Skin epidermis (tissue), 12 donors: ENCODE measurements at regions not wholly inside any gene's neighbourhood (a gene's known extent, or its start where the extent isn't known, plus 50 kb on each side); places are given as distances from the start of the nearest gene placed in this dataset.
A peak's percentile ranks its signal among the peaks of the same experiment; 100 is the strongest.

Source experiments
- H3K27ac ChIP-seq, 21 experiments: fragments of 200-600 bp; sonication (generic) in 11 of 21; one replicate each; pipeline ENCODE4 v1.5.0; 2020; ENCODE audit warnings: mild to moderate bottlenecking in 3 of 21, inconsistent platforms in 2 of 21, moderate library complexity in 2 of 21
- H3K4me3 ChIP-seq, 7 experiments: fragments of 200-600 bp; sonication (generic) in 2 of 7; one replicate each; pipeline ENCODE4 v1.5.0; 2020; ENCODE audit warnings: inconsistent platforms in 2 of 7, mild to moderate bottlenecking in 2 of 7, moderate library complexity in 1 of 7

- no peak overlapping the region for H3K4me3 ChIP-seq
- H3K27ac ChIP-seq, result peak overlapping the region in 5 of 21 experiments; percentile 16 to 64 (median 42)
Measured at GRCh38 chr10:15462253-15462897, 91.3 kb upstream of the FAM171A1 start.

- H3K4me3 ChIP-seq, result no peak overlapping the region
- peak overlapping the region in 6 of 21 experiments; percentile 16 to 64 (median 47) for H3K27ac ChIP-seq
Measured at GRCh38 chr10:15461353-15462108, 90.4 kb upstream of the FAM171A1 start.

- Histone ChIP-seq H3K27ac (no peak overlapping the region), H3K4me3 (no peak overlapping the region)
Measured at GRCh38 chr10:15460661-15461060, 89.6 kb upstream of the FAM171A1 start.

GRCh38 chr10:15459218-15459617 lies 88.1 kb upstream of the FAM171A1 start:
- H3K27ac ChIP-seq, result no peak overlapping the region
- no peak overlapping the region for H3K4me3 ChIP-seq

- no peak overlapping the region for H3K4me3 ChIP-seq
- no peak overlapping the region for H3K27ac ChIP-seq
Measured at GRCh38 chr10:15457382-15457781, 86.3 kb upstream of the FAM171A1 start.

- Histone ChIP-seq H3K27ac (no peak overlapping the region), H3K4me3 (no peak overlapping the region)
Measured at GRCh38 chr10:15455456-15455855, 84.4 kb upstream of the FAM171A1 start.

GRCh38 chr10:15453926-15454325 lies 82.8 kb upstream of the FAM171A1 start:
- H3K27ac ChIP-seq, result no peak overlapping the region

GRCh38 chr10:15453457-15453856 lies 82.4 kb upstream of the FAM171A1 start:
- H3K27ac ChIP-seq, result no peak overlapping the region
- H3K4me3 ChIP-seq, result no peak overlapping the region

More at GRCh38 chr10:15453926-15454325, 82.8 kb upstream of the FAM171A1 start:
- H3K4me3 ChIP-seq, result no peak overlapping the region

- H3K27ac ChIP-seq, result no peak overlapping the region
Measured at GRCh38 chr10:15452545-15452944, 81.5 kb upstream of the FAM171A1 start.

GRCh38 chr10:15451137-15452094 lies 80.3 kb upstream of the FAM171A1 start:
- Histone ChIP-seq H3K4me3 (no peak overlapping the region), H3K27ac (no peak overlapping the region)

More at GRCh38 chr10:15452545-15452944, 81.5 kb upstream of the FAM171A1 start:
- H3K4me3 ChIP-seq, result no peak overlapping the region

- no peak overlapping the region for H3K4me3 ChIP-seq
Measured at GRCh38 chr10:15448598-15448997, 77.5 kb upstream of the FAM171A1 start.

GRCh38 chr10:15445006-15445390 lies 73.9 kb upstream of the FAM171A1 start:
- Histone ChIP-seq H3K4me3 (no peak overlapping the region), H3K27ac (no peak overlapping the region)

More at GRCh38 chr10:15448598-15448997, 77.5 kb upstream of the FAM171A1 start:
- no peak overlapping the region for H3K27ac ChIP-seq

- no peak overlapping the region for H3K4me3 ChIP-seq
- no peak overlapping the region for H3K27ac ChIP-seq
Measured at GRCh38 chr10:15444105-15445005, 73.3 kb upstream of the FAM171A1 start.

- no peak overlapping the region for H3K27ac ChIP-seq
- H3K4me3 ChIP-seq, result no peak overlapping the region
Measured at GRCh38 chr10:15442056-15442455, 71.0 kb upstream of the FAM171A1 start.

- Histone ChIP-seq H3K27ac (peak overlapping the region in 2 of 21 experiments; percentile 31 to 40), H3K4me3 (no peak overlapping the region)
Measured at GRCh38 chr10:15440204-15440711, 69.2 kb upstream of the FAM171A1 start.

- Histone ChIP-seq H3K4me3 (peak overlapping the region in 3 of 7 experiments; percentile 10 to 12 (median 11)), H3K27ac (peak overlapping the region in 5 of 21 experiments; percentile 10 to 53 (median 40))
Measured at GRCh38 chr10:15439341-15439842, 68.3 kb upstream of the FAM171A1 start.

- no peak overlapping the region for H3K27ac ChIP-seq
- H3K4me3 ChIP-seq, result no peak overlapping the region
Measured at GRCh38 chr10:15436696-15437095, 65.6 kb upstream of the FAM171A1 start.

- H3K27ac ChIP-seq, result no peak overlapping the region
- H3K4me3 ChIP-seq, result peak overlapping the region in 2 of 7 experiments; percentile 12 to 34
Measured at GRCh38 chr10:15433850-15434537, 62.9 kb upstream of the FAM171A1 start.
